Erythroblast (primary cell): ENCODE measurements at regions not wholly inside any gene's neighbourhood (a gene's known extent, or its start where the extent isn't known, plus 50 kb on each side); places are given as distances from the start of the nearest gene placed in this dataset.

Experiments
- GATA1 ChIP-seq: IDR thresholded peaks from 2 replicates; pipeline ENCODE4 v1.6.1; 2011; ENCODE audit warnings: low read depth, mild to moderate bottlenecking, control low read depth, low read length, moderate library complexity
- POLR2A ChIP-seq: IDR thresholded peaks from 2 replicates; pipeline ENCODE4 v1.6.1; 2011; ENCODE audit warnings: mild to moderate bottlenecking, low read length

- TF ChIP-seq POLR2A (no peak), GATA1 (no peak)
Measured at GRCh38 chr6:27040244-27041042, 207.1 kb upstream of the PRSS16 start.
